H1 (cell line): ENCODE measurements at regions not wholly inside any gene's neighbourhood (a gene's known extent, or its start where the extent isn't known, plus 50 kb on each side); places are given as distances from the start of the nearest gene placed in this dataset.

ENCODE experiments used
- CTCF ChIA-PET: fragments of 300-600 bp; sonication (Branson Sonifier 250); formaldehyde crosslinking; loops from one replicate; lab custom pipeline; 2021; ENCODE audit not compliant: partially characterized antibody; lab: Charles Lee
- POLR2A ChIA-PET: fragments of 300-600 bp; sonication (Branson Sonifier 250); formaldehyde crosslinking; loops from one replicate; lab custom pipeline; 2021; ENCODE audit warnings: inconsistent platforms; ENCODE audit not compliant: partially characterized antibody; lab: Charles Lee
- DNase-seq, 2 experiments: peaks; one replicate each; pipeline versions ENCODE4 v3.0.0 to v3.0.0-alpha.2; 2010 to 2022; ENCODE audit warnings: low spot score in 2 of 2, low read depth in 1 of 2, mixed read lengths in 1 of 2
- FAIRE-seq: peaks from 2 replicates; lab custom pipeline; 2011; peaks lifted over from hg19 to GRCh38; lab: Jason Lieb, UNC
- H2AFZ ChIP-seq: 2 replicates; pipeline ENCODE4 v1.8.1; 2012; ENCODE audit warnings: low read length, inconsistent platforms
- H2AK5ac ChIP-seq: 2 replicates; pipeline ENCODE4 v1.6.1; 2013; ENCODE audit warnings: low read depth, low read length
- H2BK120ac ChIP-seq: replicated peaks from 2 replicates; pipeline ENCODE3; 2013; ENCODE audit warnings: low read depth, low read length, inconsistent platforms
- H2BK12ac ChIP-seq: 2 replicates; pipeline ENCODE4 v1.6.1; 2013; ENCODE audit warnings: low read depth, low read length
- H2BK15ac ChIP-seq: 2 replicates; pipeline ENCODE4 v1.6.1; 2013; ENCODE audit warnings: low read length
- H2BK20ac ChIP-seq: 2 replicates; pipeline ENCODE4 v1.6.1; 2013; ENCODE audit warnings: low read length
- H2BK5ac ChIP-seq: 2 replicates; pipeline ENCODE4 v1.6.1; 2013; ENCODE audit warnings: low read depth, low read length
- H3K14ac ChIP-seq: 2 replicates; pipeline ENCODE4 v1.6.1; 2013; ENCODE audit warnings: inconsistent platforms; ENCODE audit not compliant: insufficient read length
- H3K18ac ChIP-seq: 2 replicates; pipeline ENCODE4 v1.6.1; 2013; ENCODE audit warnings: low read length; ENCODE audit errors: extremely low read depth
- H3K23ac ChIP-seq: 2 replicates; pipeline ENCODE4 v1.6.1; 2013; ENCODE audit warnings: inconsistent platforms; ENCODE audit not compliant: insufficient read length
- H3K23me2 ChIP-seq: 2 replicates; pipeline ENCODE4 v1.6.1; 2013; ENCODE audit warnings: low read depth, low read length
- H3K27ac ChIP-seq: 2 replicates; pipeline ENCODE4 v1.6.1; 2011; ENCODE audit warnings: low read depth, low read length, inconsistent platforms
- H3K27me3 ChIP-seq, 4 experiments: replicated peaks in 1 of 4; 1 replicate in 1 of 4; 2 replicates in 3 of 4; pipeline versions ENCODE4 v1.6.1 to v1.8.1; 2011 to 2013; ENCODE audit warnings: low read length in 3 of 4, mild to moderate bottlenecking in 3 of 4, inconsistent platforms in 2 of 4, mixed read lengths in 2 of 4, moderate library complexity in 1 of 4; ENCODE audit not compliant: control insufficient read depth in 3 of 4, insufficient read depth in 3 of 4; ENCODE audit errors: extremely low read depth in 1 of 4
- H3K36me3 ChIP-seq, 4 experiments: 2 replicates each; pipeline versions ENCODE4 v1.6.1 to v1.8.1; 2011 to 2013; ENCODE audit warnings: mild to moderate bottlenecking in 4 of 4, low read length in 3 of 4, moderate library complexity in 2 of 4, control low read depth in 1 of 4, inconsistent platforms in 1 of 4; ENCODE audit not compliant: insufficient read depth in 4 of 4, control insufficient read depth in 2 of 4
- H3K4ac ChIP-seq: replicated peaks from 2 replicates; pipeline ENCODE3; 2013; ENCODE audit warnings: low read length, low read depth, mixed read lengths, inconsistent platforms; ENCODE audit not compliant: insufficient read length
- H3K4me1 ChIP-seq, 4 experiments: replicated peaks in 1 of 4; 1 replicate in 1 of 4; 2 replicates in 3 of 4; pipeline versions ENCODE4 v1.6.1 to v1.8.1; 2011 to 2013; ENCODE audit warnings: low read length in 3 of 4, inconsistent platforms in 2 of 4, mixed read lengths in 1 of 4; ENCODE audit not compliant: insufficient read depth in 4 of 4, control insufficient read depth in 3 of 4
- H3K4me2 ChIP-seq, 2 experiments: 2 replicates each; pipeline versions ENCODE4 v1.6.1 to v1.8.1; 2011 to 2013; ENCODE audit warnings: low read depth in 2 of 2, low read length in 2 of 2, control low read depth in 1 of 2, inconsistent platforms in 1 of 2, mild to moderate bottlenecking in 1 of 2; ENCODE audit not compliant: insufficient read depth in 1 of 2
- H3K4me3 ChIP-seq, 4 experiments: fragments of 200-600, 300-600 bp in 1 of 4; sonication (generic), shearing (Covaris generic), sonication (Bioruptor Twin) in 1 of 4; 2 replicates each; pipeline versions ENCODE4 v1.5.1 to v1.8.1; 2011 to 2016; ENCODE audit warnings: low read length in 4 of 4, low read depth in 3 of 4, control low read depth in 2 of 4, inconsistent platforms in 2 of 4, mild to moderate bottlenecking in 2 of 4, mixed read lengths in 1 of 4, moderate library complexity in 1 of 4; ENCODE audit not compliant: insufficient read depth in 2 of 4; ENCODE audit errors: extremely low read depth in 1 of 4
- H3K56ac ChIP-seq: replicated peaks from 2 replicates; pipeline ENCODE3; 2013; ENCODE audit warnings: low read depth, mild to moderate bottlenecking, mixed read lengths, low read length, inconsistent platforms; ENCODE audit not compliant: insufficient read length
- H3K79me1 ChIP-seq: 2 replicates; pipeline ENCODE4 v1.6.1; 2013; ENCODE audit warnings: low read depth, low read length, control low read depth
- H3K79me2 ChIP-seq, 2 experiments: 2 replicates each; pipeline versions ENCODE4 v1.6.1 to v1.8.1; 2012 to 2013; ENCODE audit warnings: low read length in 2 of 2, mild to moderate bottlenecking in 2 of 2, inconsistent platforms in 1 of 2; ENCODE audit not compliant: insufficient read depth in 2 of 2, control insufficient read depth in 1 of 2
- H3K9ac ChIP-seq, 4 experiments: replicated peaks in 1 of 4; 1 replicate in 1 of 4; 2 replicates in 3 of 4; pipeline versions ENCODE4 v1.6.1 to v1.8.1; 2011 to 2013; ENCODE audit warnings: low read depth in 3 of 4, low read length in 3 of 4, control low read depth in 2 of 4, mild to moderate bottlenecking in 2 of 4, moderate library complexity in 2 of 4, inconsistent platforms in 1 of 4; ENCODE audit errors: extremely low read depth in 1 of 4
- H3K9me3 ChIP-seq, 2 experiments: 2 replicates each; pipeline versions ENCODE4 v1.6.1 to v1.8.1; 2012 to 2013; ENCODE audit warnings: mild to moderate bottlenecking in 2 of 2, moderate library complexity in 2 of 2, control low read depth in 1 of 2, inconsistent platforms in 1 of 2, low read depth in 1 of 2, low read length in 1 of 2, mixed read lengths in 1 of 2; ENCODE audit not compliant: insufficient read depth in 2 of 2
- H4K20me1 ChIP-seq, 2 experiments: replicated peaks in 1 of 2; 2 replicates each; pipeline versions ENCODE3 to v1.8.1; 2011 to 2013; ENCODE audit warnings: inconsistent platforms in 2 of 2, low read length in 2 of 2, mild to moderate bottlenecking in 1 of 2; ENCODE audit not compliant: insufficient read depth in 2 of 2, control insufficient read depth in 1 of 2
- H4K5ac ChIP-seq: 2 replicates; pipeline ENCODE4 v1.6.1; 2013; ENCODE audit warnings: low read length, low read depth, mixed read lengths, inconsistent platforms; ENCODE audit not compliant: insufficient read length
- H4K8ac ChIP-seq: 2 replicates; pipeline ENCODE4 v1.8.0; 2013; ENCODE audit warnings: mild to moderate bottlenecking, moderate library complexity, low read length, inconsistent platforms; ENCODE audit not compliant: insufficient read depth; ENCODE audit errors: extremely low read depth
- H4K91ac ChIP-seq: replicated peaks from 2 replicates; pipeline ENCODE3; 2013; ENCODE audit warnings: low read length, mixed read lengths, inconsistent platforms; ENCODE audit not compliant: insufficient read length
- ATF2 ChIP-seq: IDR thresholded peaks from 2 replicates; pipeline ENCODE4 v1.6.1; 2012; ENCODE audit warnings: low read length, inconsistent platforms
- CTCF ChIP-seq, 3 experiments: IDR thresholded peaks; 1 replicate in 2 of 3; 2 replicates in 1 of 3; pipeline versions ENCODE4 v1.5.1 to v1.6.1; 2011; ENCODE audit warnings: low read length in 3 of 3, mild to moderate bottlenecking in 3 of 3, inconsistent platforms in 2 of 3, low read depth in 1 of 3, moderate library complexity in 1 of 3; ENCODE audit not compliant: insufficient read depth in 1 of 3; ENCODE audit errors: control extremely low read depth in 1 of 3
- EP300 ChIP-seq, 2 experiments: IDR thresholded peaks; 1 replicate in 1 of 2; 2 replicates in 1 of 2; pipeline ENCODE4 v1.6.1; 2011 to 2012; ENCODE audit warnings: low read depth in 2 of 2, low read length in 2 of 2, mild to moderate bottlenecking in 2 of 2, borderline replicate concordance in 1 of 2, inconsistent platforms in 1 of 2, moderate library complexity in 1 of 2
- JUND ChIP-seq: IDR thresholded peaks from 2 replicates; pipeline ENCODE4 v1.6.1; 2011; ENCODE audit warnings: mild to moderate bottlenecking, improper control_type of control experiment, low read length
- TCF12 ChIP-seq: IDR thresholded peaks from 2 replicates; pipeline ENCODE4 v1.6.1; 2011; ENCODE audit warnings: low read depth, mild to moderate bottlenecking, low read length
- WGBS, 2 experiments: shearing (Covaris generic) in 1 of 2; methylation state at CpG; one replicate each; pipeline versions ENCODE4 v1.1.6 to v1.1.7; 2013 to 2015; ENCODE audit warnings: low lambda C conversion rate in 2 of 2, mixed read lengths in 2 of 2, inconsistent platforms in 1 of 2, low coverage in 1 of 2, missing lambda C conversion rate in 1 of 2; ENCODE audit not compliant: insufficient replicate concordance in 2 of 2, insufficient coverage in 1 of 2, insufficient read length in 1 of 2; ENCODE audit errors: extremely low coverage in 1 of 2, missing lambda C conversion rate in 1 of 2; 5-methylcytosine and 5-hydroxymethylcytosine counted together

- H2BK20ac ChIP-seq: no peak overlapping the region
- no peaks in the 10 kb centered on the region for H3K4me1 ChIP-seq
- ChIA-PET CTCF (interaction anchor here (1.2 to 1.6 kb wide), 2 partner anchors 11 to 404 kb away, joined by 3 read pairs; no protein-coding TSS in a partner anchor), POLR2A (no interaction called here)
- no peaks in the 10 kb centered on the region for H3K36me3 ChIP-seq
- H3K14ac ChIP-seq: no peak overlapping the region
- 92% methylated on average over 3 of the region's 3 CpGs; no CpG with 5 or more reads in 1 of the 2 experiments for WGBS, 2 experiments
- H2AFZ ChIP-seq: no peak overlapping the region
- no peak overlapping the region for H3K4me2 ChIP-seq
- no peak overlapping the region for H4K8ac ChIP-seq
- H3K23me2 ChIP-seq: no peaks in the 10 kb centered on the region
- H3K9ac ChIP-seq: no peak overlapping the region
- no peak overlapping the region for H3K56ac ChIP-seq
- no peak overlapping the region for H3K18ac ChIP-seq
- no peak overlapping the region for H2AK5ac ChIP-seq
- FAIRE-seq: no peak
- H2BK15ac ChIP-seq: no peak overlapping the region
- no peaks in the 10 kb centered on the region for H3K79me1 ChIP-seq
- H2BK120ac ChIP-seq: no peak overlapping the region
- no peak overlapping the region for H3K4ac ChIP-seq
- no peak overlapping the region for H4K5ac ChIP-seq
- no peaks in the 10 kb centered on the region for H3K79me2 ChIP-seq
- no peaks in the 10 kb centered on the region for H3K27me3 ChIP-seq
- H3K4me3 ChIP-seq: no peak overlapping the region
- H2BK5ac ChIP-seq: no peak overlapping the region
- H3K9me3 ChIP-seq: no peaks in the 10 kb centered on the region
- H4K20me1 ChIP-seq: no peaks in the 10 kb centered on the region
- no peak overlapping the region for H3K23ac ChIP-seq
- TF ChIP-seq ATF2: no peak
- no peak for TF ChIP-seq CTCF (IDR thresholded peaks at IDR 0.05; ENCODE audit: control extremely low read depth in 1 of 3, insufficient read depth in 1 of 3, low read depth in 1 of 3, low read length in 3 of 3)
- TF ChIP-seq TCF12: no peak
- no peak for TF ChIP-seq JUND
- TF ChIP-seq EP300 (IDR thresholded peaks at IDR 0.05; ENCODE audit: borderline replicate concordance in 1 of 2, low read depth in 2 of 2, low read length in 2 of 2): no peak
- H2BK12ac ChIP-seq: no peak overlapping the region
- H3K27ac ChIP-seq: no peak overlapping the region
- H4K91ac ChIP-seq: no peak overlapping the region
- no peak for DNase-seq
These were observed 125.3 kb upstream of the CELF2 start for GRCh38 chr10:10892290-10892875.
